ENCODE measurements at regions not wholly inside any gene's neighbourhood (a gene's known extent, or its start where the extent isn't known, plus 50 kb on each side); places are given as distances from the start of the nearest gene placed in this dataset.

DNA sequence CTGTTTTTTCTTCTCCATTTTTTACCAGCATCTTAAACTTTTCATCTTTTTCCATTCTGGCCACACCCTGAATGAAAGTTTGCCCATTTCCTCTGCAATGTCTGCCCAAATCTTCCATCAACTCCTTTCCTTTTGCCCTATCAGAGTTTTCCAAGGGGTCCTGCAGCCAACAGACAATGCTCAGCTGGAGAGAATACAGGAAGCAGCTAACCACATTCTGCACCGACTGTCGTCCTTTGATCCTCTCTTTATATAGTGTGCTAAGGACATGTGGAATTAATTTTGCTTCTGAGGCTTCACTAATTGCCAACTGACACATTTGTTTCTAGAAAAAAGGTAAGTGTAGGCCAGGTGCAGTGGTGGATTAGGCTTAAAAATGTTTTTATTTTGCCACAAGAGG, 50.5 kb upstream of the DLX2 start:
- DNase-seq (no peak), ATAC-seq (no peak)
- intact Hi-C loops (cut with DNase I, micrococcal nuclease): no loop called here

DNA sequence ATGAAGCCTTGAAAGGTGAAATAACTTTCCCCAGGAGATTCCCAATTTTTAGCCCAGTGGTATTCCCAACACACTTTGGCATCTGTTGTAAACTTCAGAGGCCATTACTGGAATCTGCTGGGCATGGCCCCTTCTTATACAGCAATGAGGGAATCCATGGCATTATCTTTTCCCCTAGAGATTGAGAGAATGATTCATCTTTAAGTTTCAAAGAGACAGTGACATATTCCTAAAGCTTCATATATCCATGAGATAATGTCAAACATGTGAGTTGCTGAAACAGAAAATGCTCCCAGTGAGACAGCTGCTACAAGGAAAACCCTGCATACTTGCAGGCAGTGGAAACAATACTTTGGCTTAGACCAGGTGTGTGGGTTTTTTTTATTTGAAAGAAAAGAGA, 51.1 kb upstream of the DLX2 start:
- intact Hi-C loops (cut with DNase I, micrococcal nuclease): no loop called here
- DNase-seq (no peak), ATAC-seq (no peak)

DNA sequence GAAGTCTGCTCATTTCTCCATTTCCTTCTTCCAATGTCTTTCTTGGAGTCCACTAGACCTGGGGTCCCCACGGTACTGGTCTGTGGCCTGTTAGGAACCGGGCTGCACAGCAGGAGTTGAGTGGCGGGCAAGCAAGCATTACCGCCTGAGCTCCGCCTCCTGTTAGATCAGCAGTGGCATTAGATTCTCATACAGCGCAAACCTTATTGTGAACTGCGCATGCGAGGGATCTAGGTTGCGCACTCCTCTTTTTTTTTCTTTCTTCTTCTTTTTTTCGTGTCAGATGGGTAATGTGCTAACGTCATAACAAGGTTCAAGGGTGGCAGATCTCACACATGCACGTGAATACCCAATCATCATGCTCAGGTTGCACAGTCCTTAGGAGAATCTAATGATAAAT, 53.1 kb upstream of the DLX2 start:
- ATAC-seq: no peak
- no peak for DNase-seq
- intact Hi-C loops (cut with DNase I, micrococcal nuclease): no loop called here

DNA sequence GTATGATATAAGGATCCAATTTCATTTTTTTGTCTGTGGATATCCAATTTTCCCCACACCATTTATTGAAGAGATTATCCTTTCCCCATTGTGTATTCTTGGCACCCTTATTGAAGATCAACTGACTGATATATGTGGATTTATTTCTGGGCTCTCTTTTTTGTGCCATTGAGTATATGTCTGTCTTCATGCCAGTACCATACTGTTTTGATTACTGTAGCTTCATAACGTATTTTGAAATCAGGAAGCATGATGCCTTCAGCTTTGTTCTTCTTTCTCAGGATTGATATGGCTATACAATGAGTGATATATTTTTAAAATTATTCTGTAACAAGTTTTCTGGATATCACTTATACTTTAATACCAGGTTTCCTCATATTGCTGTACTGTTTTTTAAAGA, 58.1 kb upstream of the DLX2 start:
- DNase-seq (no peak), ATAC-seq (no peak)
- intact Hi-C loops (cut with DNase I, micrococcal nuclease): no loop called here

DNA sequence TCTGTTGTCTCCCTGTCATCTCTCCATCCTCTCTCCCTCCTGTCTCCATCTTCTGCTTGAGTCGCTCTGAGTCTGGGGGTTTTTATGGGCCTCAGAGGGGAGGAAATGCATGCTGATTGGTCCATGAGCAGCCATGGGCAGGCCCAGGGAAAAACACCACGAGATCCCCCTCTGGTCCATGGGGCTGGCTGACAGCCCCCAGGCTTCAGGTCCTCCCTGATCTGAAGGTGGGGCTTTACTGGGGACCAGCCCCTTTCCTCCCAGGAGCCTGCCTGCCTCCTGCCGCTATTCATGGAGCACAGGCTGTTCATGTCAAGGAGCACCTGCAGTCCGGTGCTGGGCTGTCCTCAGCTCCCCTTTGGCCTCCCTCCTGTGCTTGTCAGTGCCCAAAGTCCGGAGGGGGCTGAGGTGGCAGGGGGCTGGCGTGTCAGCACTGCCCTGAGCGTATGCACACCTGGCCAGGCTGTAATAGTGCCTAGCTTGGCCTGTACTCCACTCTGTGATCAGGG, 59.6 kb upstream of the DLX2 start:
- intact Hi-C loops (cut with DNase I, micrococcal nuclease): no loop called here
- ATAC-seq (no peak), DNase-seq (no peak)

- ATAC-seq: no peak
- no peak for DNase-seq
- intact Hi-C loops (cut with DNase I, micrococcal nuclease): no loop called here
Observed at GRCh38 chr2:172162739-172163336, 60.1 kb upstream of the DLX2 start.

DNA sequence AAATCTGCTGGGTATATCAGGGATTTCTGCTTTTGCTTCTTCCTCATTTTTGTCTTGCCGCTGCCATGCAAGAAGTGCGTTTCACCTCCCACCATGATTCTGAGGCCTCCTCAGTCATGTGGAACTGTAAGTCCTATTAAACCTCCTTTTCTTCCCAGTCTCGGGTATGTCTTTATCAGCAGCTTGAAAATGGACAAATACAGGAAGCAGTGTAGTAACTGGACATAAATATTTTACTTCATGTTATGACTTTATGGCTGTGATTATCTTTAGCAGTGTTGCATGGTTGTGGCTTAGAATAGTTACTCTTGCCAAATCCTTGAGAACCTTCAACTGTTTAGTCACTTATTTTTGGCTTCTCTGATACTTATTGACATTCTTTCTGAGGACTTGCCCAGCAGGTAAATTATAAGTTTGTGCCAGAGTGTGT, 66.2 kb upstream of the DLX2 start:
- no peak for DNase-seq
- intact Hi-C loops (cut with DNase I, micrococcal nuclease): no loop called here
- ATAC-seq: peak; percentile 54

DNA sequence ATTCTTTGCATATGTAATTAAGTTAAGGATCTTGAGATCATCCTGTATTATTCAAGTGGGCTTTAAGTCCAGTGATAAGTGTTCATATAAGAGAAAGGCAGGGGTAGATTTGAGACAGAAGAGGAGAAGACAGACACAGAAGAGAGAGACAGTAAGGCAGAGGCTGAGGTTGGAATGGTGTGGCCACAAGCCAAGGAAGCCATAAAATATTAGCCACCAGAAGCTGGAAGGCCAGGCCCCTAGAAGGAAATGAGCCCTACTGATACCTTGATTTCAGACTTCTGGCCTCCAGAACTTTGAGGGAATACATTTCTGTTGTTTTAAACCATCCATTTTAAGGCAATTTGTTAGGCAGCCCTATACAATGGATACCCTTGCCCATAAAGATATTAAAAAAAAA, 66.9 kb upstream of the DLX2 start:
- ATAC-seq (peak; percentile 19), DNase-seq (peak in 1 of 2 donors; percentile 24)
- intact Hi-C loops (cut with DNase I, micrococcal nuclease): loop anchor here in 1 of 2 donors (10.0 kb wide), 1 partner anchor 295 kb away; no protein-coding TSS in a partner anchor

DNA sequence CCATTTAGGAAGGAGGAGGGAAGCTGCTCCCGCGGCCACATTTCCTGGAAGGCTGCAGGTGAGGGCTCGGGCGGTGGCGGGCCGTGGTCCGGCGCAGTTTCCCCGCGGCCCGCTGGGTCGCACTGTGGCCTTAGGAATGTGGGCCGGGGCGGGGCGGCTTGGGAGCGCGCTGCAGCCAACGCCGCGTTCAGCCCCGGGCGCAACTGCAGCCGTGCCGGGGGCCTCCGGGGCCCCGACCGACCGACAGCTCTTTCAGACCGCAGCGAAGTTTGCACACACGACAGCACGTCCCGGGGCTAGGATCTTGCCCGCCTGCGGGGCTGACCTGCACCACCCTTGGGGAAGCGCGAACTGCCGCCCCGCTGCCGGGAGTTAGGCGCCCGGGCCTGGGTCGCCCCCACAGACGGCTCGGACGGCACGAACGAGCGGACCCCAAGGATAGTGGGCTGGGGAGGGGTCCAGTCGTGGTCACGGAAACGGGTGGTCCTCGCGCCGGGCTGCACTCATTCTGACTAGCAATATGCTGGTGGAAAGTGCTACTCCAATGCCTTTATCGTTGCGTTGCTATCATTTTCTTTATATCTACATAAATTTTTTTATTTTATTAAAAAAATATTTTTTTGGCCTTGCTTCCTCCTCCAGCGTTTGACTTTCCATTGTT, 69.9 kb upstream of the DLX2 start:
- DNase-seq (peak; percentile 67 to 89), ATAC-seq (peak; percentile 96)
- intact Hi-C loops (cut with DNase I, micrococcal nuclease): loop anchor here in 1 of 2 donors (10.0 kb wide), 1 partner anchor 292 kb away; no protein-coding TSS in a partner anchor

GRCh38 chr2:172173174-172173706, 70.5 kb upstream of the DLX2 start:
- no peak for ATAC-seq
- intact Hi-C loops (cut with DNase I, micrococcal nuclease): loop anchor here in 1 of 2 donors (10.0 kb wide), 1 partner anchor 292 kb away; no protein-coding TSS in a partner anchor
- no peak for DNase-seq

DNA sequence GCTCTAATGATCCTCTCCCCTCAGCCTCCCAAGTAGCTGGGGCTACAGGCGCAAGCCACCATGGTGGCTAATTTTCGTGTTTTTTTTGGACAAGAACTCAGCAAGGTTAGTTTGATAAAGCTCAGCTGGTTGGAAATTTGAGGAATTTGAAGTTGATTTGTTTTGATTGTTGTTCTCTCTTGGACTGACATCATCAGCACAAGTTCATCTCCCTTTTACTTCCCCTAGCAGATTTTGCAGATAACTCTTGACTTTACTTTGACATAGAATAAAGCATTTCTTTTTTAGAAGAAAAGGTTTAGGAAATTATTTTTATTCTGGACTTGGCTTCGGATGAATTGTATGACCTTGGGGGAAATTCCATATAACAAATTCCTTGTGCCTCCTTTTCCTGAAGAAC, 74.9 kb upstream of the DLX2 start:
- intact Hi-C loops (cut with DNase I, micrococcal nuclease): loop anchor here (5.0 to 10.0 kb wide), 2 partner anchors 287 to 290 kb away; no protein-coding TSS in a partner anchor
- ATAC-seq (no peak), DNase-seq (no peak)

DNA sequence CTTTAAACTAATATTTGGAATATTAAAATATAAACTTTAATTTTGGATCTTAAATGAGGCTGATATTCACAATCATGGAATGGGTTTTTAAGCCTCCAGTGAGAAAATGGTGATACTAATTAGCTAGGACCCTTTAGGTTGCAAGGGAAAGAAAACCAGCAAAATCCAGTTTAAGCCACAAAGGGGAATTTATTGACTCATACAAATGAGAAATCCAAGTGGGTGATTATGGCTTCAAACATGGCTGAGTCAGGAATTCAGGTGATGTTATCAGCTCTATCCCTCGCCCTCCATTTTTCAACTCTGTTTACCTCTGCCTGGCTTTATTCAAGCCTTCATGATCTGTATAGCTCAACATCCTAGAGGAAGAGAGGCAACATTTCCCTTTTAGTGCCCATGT, 75.3 kb upstream of the DLX2 start:
- intact Hi-C loops (cut with DNase I, micrococcal nuclease): loop anchor here (5.0 to 10.0 kb wide), 2 partner anchors 287 to 289 kb away; no protein-coding TSS in a partner anchor
- ATAC-seq (no peak), DNase-seq (no peak)

DNA sequence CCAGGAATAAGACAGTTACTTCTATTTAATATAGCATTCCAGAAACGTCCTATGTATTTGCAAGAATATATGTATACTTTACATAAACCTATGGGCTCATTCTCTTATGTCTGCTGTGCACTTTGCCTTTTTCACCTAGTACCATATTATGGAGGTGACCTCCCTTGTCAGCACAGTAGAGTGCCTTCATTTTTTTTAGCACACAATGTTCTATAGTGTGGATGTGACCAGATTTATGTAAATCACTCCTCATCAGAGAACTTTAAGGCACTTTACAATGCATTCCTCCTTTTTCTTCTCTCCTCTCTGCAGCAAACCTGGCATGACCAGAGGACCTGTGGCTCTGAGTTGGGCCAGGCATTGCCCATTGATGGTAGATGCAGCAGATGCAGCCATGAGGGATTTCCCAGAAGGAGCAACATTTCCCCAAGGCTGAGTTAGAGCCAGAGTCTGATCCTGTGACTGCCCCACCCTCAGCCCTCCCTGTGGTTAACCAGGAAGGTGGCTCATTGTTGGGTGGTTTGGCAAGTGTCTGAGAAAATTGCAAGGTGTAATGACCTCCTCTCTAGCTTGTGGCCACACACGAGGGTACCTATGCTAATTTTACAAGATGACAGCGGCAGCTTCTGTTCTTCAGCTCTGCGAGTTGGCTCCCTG, 76.5 kb upstream of the DLX2 start:
- intact Hi-C loops (cut with DNase I, micrococcal nuclease): loop anchor here (5.0 to 10.0 kb wide), 2 partner anchors 286 to 288 kb away; no protein-coding TSS in a partner anchor
- DNase-seq (peak; percentile 55 to 73), ATAC-seq (peak; percentile 86)

- DNase-seq (peak; percentile 58 to 74), ATAC-seq (peak; percentile 91)
- intact Hi-C loops (cut with DNase I, micrococcal nuclease): no loop called here
Observed at GRCh38 chr2:172181840-172182239, 79.1 kb upstream of the DLX2 start.

- DNase-seq (no peak), ATAC-seq (no peak)
- intact Hi-C loops (cut with DNase I, micrococcal nuclease): no loop called here
Observed at GRCh38 chr2:172182624-172183023, 79.9 kb upstream of the DLX2 start.

GRCh38 chr2:172193331-172194089, 90.8 kb upstream of the DLX2 start:
- no peak for ATAC-seq
- intact Hi-C loops (cut with DNase I, micrococcal nuclease): no loop called here
- DNase-seq: no peak

DNA sequence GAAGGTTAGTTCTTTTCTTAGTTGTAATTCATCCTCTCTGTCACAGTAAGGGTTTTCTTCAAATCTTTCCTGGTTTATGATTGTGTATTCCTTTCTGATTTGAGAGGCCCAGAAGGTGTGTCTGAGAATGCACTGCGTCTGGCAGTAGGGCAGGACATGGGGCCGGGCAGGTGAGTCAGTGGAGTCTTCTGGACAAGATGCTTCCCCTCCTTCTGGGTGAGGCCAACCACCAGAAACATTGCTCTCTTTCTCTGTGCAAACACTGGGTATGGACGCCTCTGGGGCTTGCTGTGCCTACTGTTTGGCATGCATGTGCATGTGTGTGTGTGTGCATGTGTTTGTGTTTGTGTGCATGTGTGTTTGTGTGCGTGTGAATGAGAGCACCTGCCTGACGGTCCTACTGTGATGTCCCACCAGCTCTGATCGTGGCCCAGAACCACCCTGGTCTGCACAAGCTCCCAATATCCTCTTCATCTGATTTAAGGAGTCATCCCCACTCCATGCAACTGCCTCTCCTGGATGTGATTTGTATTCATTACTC, 93.2 kb upstream of the DLX2 start:
- DNase-seq (peak; percentile 32 to 68), ATAC-seq (peak; percentile 99)
- intact Hi-C loops (cut with DNase I, micrococcal nuclease): no loop called here

- peak; percentile 38 for ATAC-seq
- no peak for DNase-seq
- intact Hi-C loops (cut with DNase I, micrococcal nuclease): no loop called here
Observed at GRCh38 chr2:172196768-172197431, 94.2 kb upstream of the DLX2 start.
